Cardiac fibroblast (primary cell): ENCODE measurements at regions not wholly inside any gene's neighbourhood (a gene's known extent, or its start where the extent isn't known, plus 50 kb on each side); places are given as distances from the start of the nearest gene placed in this dataset.

Source experiments
- DNase-seq, 2 donors: peaks; one replicate each; pipeline versions ENCODE4 v3.0.0 to v3.0.0-alpha.2; 2010; ENCODE audit warnings: low read depth in 2 of 2
- H3K4me3 ChIP-seq, 2 donors: replicated peaks in 1 of 2; 1 replicate in 1 of 2; 2 replicates in 1 of 2; pipeline ENCODE4 v1.5.1; 2011; ENCODE audit warnings: low read depth in 2 of 2, low read length in 2 of 2, mild to moderate bottlenecking in 2 of 2, moderate library complexity in 1 of 2
- CTCF ChIP-seq: IDR thresholded peaks from one replicate; pipeline ENCODE4 v1.5.1; 2011; ENCODE audit warnings: low read depth, mild to moderate bottlenecking, low read length, inconsistent platforms

- TF ChIP-seq CTCF: no peak
- H3K4me3 ChIP-seq: no peak overlapping the region
- DNase-seq: no peak
Measured at GRCh38 chr6:105825210-105825609, 260.9 kb upstream of the PRDM1 start.

GRCh38 chr6:105824732-105825131 lies 261.4 kb upstream of the PRDM1 start:
- H3K4me3 ChIP-seq: no peak overlapping the region
- no peak for TF ChIP-seq CTCF
- peak in 1 of 2 donors; percentile 69 for DNase-seq

GRCh38 chr6:105821777-105822176 lies 264.4 kb upstream of the PRDM1 start:
- no peak for TF ChIP-seq CTCF
- no peak for DNase-seq
- H3K4me3 ChIP-seq: no peak overlapping the region

DNA sequence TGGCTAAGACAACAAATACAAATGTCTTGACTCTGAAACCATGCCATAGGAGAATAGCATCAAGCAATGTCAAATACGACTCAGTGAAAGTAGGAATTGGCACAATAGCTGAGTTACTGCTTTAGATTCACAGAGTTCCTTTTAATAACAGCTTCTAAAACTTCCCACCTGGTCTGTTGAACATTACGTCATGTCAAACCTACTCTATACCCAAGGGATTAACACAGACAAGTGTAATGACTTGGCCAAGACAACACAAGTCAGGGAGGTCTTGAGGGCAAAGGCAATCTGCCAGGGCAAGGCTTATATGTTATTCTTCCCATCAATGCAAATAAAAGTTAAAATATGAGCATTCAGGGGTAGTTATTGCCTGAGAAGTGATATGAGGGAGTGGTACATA lies 265.1 kb upstream of the PRDM1 start:
- no peak for DNase-seq
- TF ChIP-seq CTCF: no peak
- no peak overlapping the region for H3K4me3 ChIP-seq

DNA sequence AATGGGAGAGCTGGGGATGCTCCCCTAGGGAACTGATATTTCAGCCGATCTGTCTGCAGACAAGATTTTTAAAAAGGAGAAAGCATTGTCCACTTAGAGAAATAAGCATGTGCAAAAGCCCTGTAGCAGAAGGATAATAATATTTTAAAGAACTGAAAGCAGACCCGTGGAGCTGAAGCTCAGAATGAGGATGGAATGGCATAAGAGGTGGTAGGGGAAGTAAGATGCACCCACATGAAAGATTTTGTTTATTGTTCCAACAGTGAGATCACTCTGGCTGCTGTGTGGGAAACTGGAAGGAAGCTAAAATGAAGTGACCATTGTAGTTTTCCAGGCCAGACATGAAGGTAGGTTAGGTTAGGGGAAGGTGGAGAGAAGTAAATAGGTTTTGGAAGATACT lies 266.4 kb upstream of the PRDM1 start:
- DNase-seq: no peak
- no peak for TF ChIP-seq CTCF
- H3K4me3 ChIP-seq: no peak overlapping the region

DNA sequence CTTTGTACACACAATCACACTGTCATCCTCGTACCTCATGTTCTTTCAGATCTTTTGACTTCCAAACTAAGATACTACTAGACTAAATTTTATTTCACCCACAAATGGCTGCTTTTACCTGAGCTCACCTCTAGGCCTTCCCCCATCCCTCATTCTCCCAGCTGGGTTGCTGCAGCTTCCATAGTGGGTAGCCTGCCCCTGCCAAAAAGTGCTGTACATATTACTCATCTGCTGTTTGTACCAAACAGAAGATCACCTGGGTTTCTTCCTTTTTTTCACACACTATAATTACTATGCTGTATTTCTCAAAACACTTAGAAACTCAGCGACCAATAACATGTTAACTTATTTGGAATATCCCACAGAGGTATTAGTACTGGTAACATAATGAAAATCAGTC lies 267.6 kb upstream of the PRDM1 start:
- H3K4me3 ChIP-seq: no peak overlapping the region
- DNase-seq: no peak
- TF ChIP-seq CTCF: no peak

DNA sequence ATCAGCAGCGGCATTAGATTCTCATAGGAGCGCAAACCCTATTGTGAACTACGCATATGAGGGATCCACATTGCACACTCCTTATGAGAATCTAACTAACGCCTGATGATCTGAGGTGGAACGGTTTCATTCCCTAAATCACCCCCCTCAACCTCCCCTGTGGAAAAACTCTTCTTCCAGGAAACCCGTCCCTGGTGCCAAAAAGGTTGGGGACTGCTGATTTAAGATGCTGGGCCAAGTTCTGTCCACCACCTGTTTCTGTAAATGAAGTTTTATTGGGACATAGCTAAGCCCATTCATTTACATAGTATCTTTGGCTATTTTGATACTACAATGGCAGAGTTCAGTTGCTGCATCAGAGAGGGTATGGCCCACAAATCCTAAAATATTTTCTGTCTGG lies 268.2 kb upstream of the PRDM1 start:
- no peak for TF ChIP-seq CTCF
- no peak for DNase-seq
- H3K4me3 ChIP-seq: no peak overlapping the region
